ENCODE measurements at regions not wholly inside any gene's neighbourhood (a gene's known extent, or its start where the extent isn't known, plus 50 kb on each side); places are given as distances from the start of the nearest gene placed in this dataset.

- DNase-seq (ENCODE audit: low spot score) = no peak
- TF ChIP-seq CTCF (IDR thresholded peaks at IDR 0.05; ENCODE audit: extremely low read depth, missing control alignments) = no peak
These were observed 161.4 kb upstream of the PREP start for GRCh38 chr6:105564121-105564902.

- no peak for TF ChIP-seq CTCF (IDR thresholded peaks at IDR 0.05; ENCODE audit: extremely low read depth, missing control alignments)
- DNase-seq (ENCODE audit: low spot score) = no peak
These were observed 159.1 kb upstream of the PREP start for GRCh38 chr6:105562027-105562426.

GRCh38 chr6:105561486-105561885, 158.6 kb upstream of the PREP start:
- DNase-seq (ENCODE audit: low spot score) = no peak
- no peak for TF ChIP-seq CTCF (IDR thresholded peaks at IDR 0.05; ENCODE audit: extremely low read depth, missing control alignments)

- DNase-seq (ENCODE audit: low spot score) = peak; percentile 42
- no peak for TF ChIP-seq CTCF (IDR thresholded peaks at IDR 0.05; ENCODE audit: extremely low read depth, missing control alignments)
These were observed 157.8 kb upstream of the PREP start for GRCh38 chr6:105560611-105561066.

GRCh38 chr6:105557291-105557690, 154.4 kb upstream of the PREP start:
- TF ChIP-seq CTCF (IDR thresholded peaks at IDR 0.05; ENCODE audit: extremely low read depth, missing control alignments) = no peak
- DNase-seq (ENCODE audit: low spot score) = no peak

GRCh38 chr6:105553171-105553570, 150.3 kb upstream of the PREP start:
- no peak for TF ChIP-seq CTCF (IDR thresholded peaks at IDR 0.05; ENCODE audit: extremely low read depth, missing control alignments)
- DNase-seq (ENCODE audit: low spot score) = no peak

- TF ChIP-seq CTCF (IDR thresholded peaks at IDR 0.05; ENCODE audit: extremely low read depth, missing control alignments) = no peak
- no peak for DNase-seq (ENCODE audit: low spot score)
These were observed 148.2 kb upstream of the PREP start for GRCh38 chr6:105550955-105551620.
